Right ventricle myocardium inferior (tissue), 1 donor: ENCODE measurements at regions not wholly inside any gene's neighbourhood (a gene's known extent, or its start where the extent isn't known, plus 50 kb on each side); places are given as distances from the start of the nearest gene placed in this dataset.
"Not testable (repeated sequence)": the region's sequence is repeated elsewhere in the genome, so short reads cannot be mapped to it uniquely, and the experiment has no call there.

Experiments
- ATAC-seq: fragments of 200-7000 bp; cut with Tn5 transposase; one replicate; pipeline ENCODE4 v1.9.1; 2020; ENCODE audit warnings: mild to moderate bottlenecking, moderate library complexity
- DNase-seq: peaks from one replicate; pipeline ENCODE4 v3.0.0; 2021; ENCODE audit errors: missing footprints
- intact Hi-C: fragments of 100-400 bp; cut with DNase I; formaldehyde crosslinking; loops from one replicate; pipeline ENCODE4 v1.11.0; 2022
- donor health status: DM: no; HTN: yes; CAD: no; lungs with severe emphysema.

- ATAC-seq (no peak), DNase-seq (peak; percentile 37)
- intact Hi-C loops, result no loop called here
Observed at GRCh38 chr6:170067923-170068360, 222.9 kb downstream of the DLL1 start.

GRCh38 chr6:170067181-170067641 is 223.7 kb downstream of the DLL1 start:
- intact Hi-C loops, result no loop called here
- DNase-seq (peak; percentile 34), ATAC-seq (no peak)

GRCh38 chr6:170066679-170067078 is 224.2 kb downstream of the DLL1 start:
- intact Hi-C loops, result no loop called here
- ATAC-seq, result peak; percentile 20

GRCh38 chr6:170063851-170064602 is 226.9 kb downstream of the DLL1 start:
- ATAC-seq, result no peak

More at GRCh38 chr6:170066679-170067078, 224.2 kb downstream of the DLL1 start:
- peak; percentile 30 for DNase-seq

GRCh38 chr6:170063431-170063830 is 227.4 kb downstream of the DLL1 start:
- no peak for ATAC-seq
- DNase-seq, result peak; percentile 34
- intact Hi-C loops, result no loop called here

More at GRCh38 chr6:170063851-170064602, 226.9 kb downstream of the DLL1 start:
- intact Hi-C loops, result no loop called here
- no peak for DNase-seq

- DNase-seq (no peak), ATAC-seq (no peak)
- intact Hi-C loops, result no loop called here
Observed at GRCh38 chr6:170062915-170063241, 228.0 kb downstream of the DLL1 start.

- DNase-seq (peak; percentile 52), ATAC-seq (peak; percentile 8)
- intact Hi-C loops, result no loop called here
Observed at GRCh38 chr6:170062209-170062914, 228.5 kb downstream of the DLL1 start.

- intact Hi-C loops, result no loop called here
- DNase-seq (no peak), ATAC-seq (no peak)
Observed at GRCh38 chr6:170058878-170059485, 231.9 kb downstream of the DLL1 start.

GRCh38 chr6:170057961-170058877 is 232.7 kb downstream of the DLL1 start:
- intact Hi-C loops, result no loop called here
- no peak for DNase-seq
- ATAC-seq, result no peak

GRCh38 chr6:170057034-170057734 is 233.7 kb downstream of the DLL1 start:
- DNase-seq (no peak), ATAC-seq (no peak)
- intact Hi-C loops, result no loop called here

GRCh38 chr6:170056278-170056711 is 234.6 kb downstream of the DLL1 start:
- ATAC-seq (no peak), DNase-seq (no peak)
- intact Hi-C loops, result no loop called here

GRCh38 chr6:170055797-170056196 is 235.1 kb downstream of the DLL1 start:
- ATAC-seq, DNase-seq, intact Hi-C loops: not testable (repeated sequence)

- intact Hi-C loops, result no loop called here
- ATAC-seq (no peak), DNase-seq (peak; percentile 60)
Observed at GRCh38 chr6:170053966-170054661, 236.8 kb downstream of the DLL1 start.

GRCh38 chr6:170052991-170053821 is 237.7 kb downstream of the DLL1 start:
- ATAC-seq (no peak), DNase-seq (peak; percentile 62)
- intact Hi-C loops, result no loop called here

- intact Hi-C loops, result no loop called here
- ATAC-seq, result no peak
- peak; percentile 46 for DNase-seq
Observed at GRCh38 chr6:170051229-170052172, 239.4 kb downstream of the DLL1 start.

GRCh38 chr6:170050591-170051041 is 240.3 kb downstream of the DLL1 start:
- DNase-seq, result no peak
- intact Hi-C loops, result no loop called here
- ATAC-seq, result no peak
